A549 (cell line): ENCODE measurements at regions not wholly inside any gene's neighbourhood (a gene's known extent, or its start where the extent isn't known, plus 50 kb on each side); places are given as distances from the start of the nearest gene placed in this dataset.

Experiments
- ATAC-seq, 2 experiments: fragments of 200-7000 bp in 1 of 2; fragments of >200 bp in 1 of 2; cut with Nextera tagmentation in 1 of 2; cut with Tn5 transposase in 1 of 2; 3 replicates each; pipeline versions ENCODE4 v1.8.0 to v1.9.1; 2018 to 2020; ENCODE audit warnings: mild to moderate bottlenecking in 1 of 2, moderate library complexity in 1 of 2
- CTCF ChIA-PET: fragments of 300-600 bp; sonication (Branson Sonifier 250); formaldehyde crosslinking; extraction: SDS; loops from one replicate; lab custom pipeline; 2021; ENCODE audit warnings: antibody characterized with exemption, inconsistent platforms; lab: Yijun Ruan, JAX
- POLR2A ChIA-PET: fragments of 350-600 bp; formaldehyde crosslinking; extraction: SDS; loops from one replicate; lab custom pipeline; 2021; ENCODE audit warnings: antibody characterized with exemption, inconsistent platforms; lab: Yijun Ruan, JAX
- DNase-seq, 2 experiments: peaks; one replicate each; pipeline versions ENCODE4 v3.0.0 to v3.0.0-alpha.2; 2011 to 2016; ENCODE audit warnings: low read depth in 1 of 2, low spot score in 1 of 2
- FAIRE-seq: peaks from 2 replicates; lab custom pipeline; 2011; peaks lifted over from hg19 to GRCh38; lab: Jason Lieb, UNC
- H3K27ac ChIP-seq, 2 experiments: fragments of >200 bp; sonication (Bioruptor Twin); formaldehyde crosslinking; 3 replicates each; pipeline ENCODE4 v1.5.1; 2016 to 2017
- H3K4me1 ChIP-seq: fragments of >200 bp; sonication (Bioruptor Twin); formaldehyde crosslinking; 3 replicates; pipeline ENCODE4 v1.6.1; 2016
- H3K4me2 ChIP-seq: fragments of >200 bp; sonication (Bioruptor Twin); formaldehyde crosslinking; 3 replicates; pipeline ENCODE4 v1.6.1; 2016
- H3K4me3 ChIP-seq: fragments of >200 bp; sonication (Bioruptor Twin); formaldehyde crosslinking; 3 replicates; pipeline ENCODE4 v1.5.1; 2016
- H3K9me3 ChIP-seq: fragments of >200 bp; sonication (Bioruptor Twin); formaldehyde crosslinking; 3 replicates; pipeline ENCODE4 v1.6.1; 2016
- CBX8 ChIP-seq: fragments of 200-600 bp; sonication (generic); IDR thresholded peaks from 2 replicates; pipeline ENCODE4 v1.6.1; 2016
- CHD2 ChIP-seq: fragments of 150-350 bp; IDR thresholded peaks from 2 replicates; pipeline ENCODE4 v1.6.1; 2014; ENCODE audit warnings: low read length; ENCODE audit not compliant: partially characterized antibody
- EHF ChIP-seq: fragments of 250-450 bp; sonication (Bioruptor Pico); IDR thresholded peaks from 2 replicates; pipeline ENCODE4 v1.5.0; 2020; ENCODE audit warnings: mild to moderate bottlenecking
- EHMT2 ChIP-seq: fragments of 200-600 bp; sonication (generic); IDR thresholded peaks from 2 replicates; pipeline ENCODE4 v1.6.1; 2016; ENCODE audit warnings: antibody characterized with exemption, low read depth, mild to moderate bottlenecking, moderate library complexity
- EP300 ChIP-seq, 2 experiments: fragments of >200 bp; sonication (Bioruptor Twin); formaldehyde crosslinking; IDR thresholded peaks; 2 replicates in 1 of 2; 3 replicates in 1 of 2; pipeline ENCODE4 v1.6.1; 2016 to 2017
- FOSB ChIP-seq: fragments of 250-450 bp; sonication (Bioruptor Pico); IDR thresholded peaks from 2 replicates; pipeline ENCODE4 v1.5.0; 2020; ENCODE audit warnings: mild to moderate bottlenecking, moderate library complexity
- FOXS1 ChIP-seq: fragments of 250-450 bp; sonication (Bioruptor Pico); IDR thresholded peaks from 2 replicates; pipeline ENCODE4 v1.5.0; 2020; ENCODE audit warnings: mild to moderate bottlenecking, moderate library complexity
- HOXA7 ChIP-seq: fragments of 250-450 bp; sonication (Bioruptor Pico); IDR thresholded peaks from 2 replicates; pipeline ENCODE4 v1.5.0; 2020; ENCODE audit warnings: mild to moderate bottlenecking, moderate library complexity
- MAFK ChIP-seq: fragments of 450-650 bp; IDR thresholded peaks from 2 replicates; pipeline ENCODE4 v1.6.1; 2014; ENCODE audit not compliant: partially characterized antibody
- NFE2L2 ChIP-seq: fragments of 150-350 bp; conservative IDR thresholded peaks from 2 replicates; pipeline ENCODE4 v1.6.1; 2014; ENCODE audit warnings: low read length
- NPAS2 ChIP-seq: fragments of 250-450 bp; sonication (Bioruptor Pico); IDR thresholded peaks from 2 replicates; pipeline ENCODE4 v1.8.0; 2022; ENCODE audit warnings: mild to moderate bottlenecking, moderate library complexity, borderline replicate concordance
- NR3C1 ChIP-seq: fragments of >200 bp; sonication (Bioruptor Twin); formaldehyde crosslinking; IDR thresholded peaks from 3 replicates; pipeline ENCODE4 v1.6.1; 2017
- POLR2A ChIP-seq: IDR thresholded peaks from 2 replicates; pipeline ENCODE4 v1.6.1; 2012; ENCODE audit warnings: mild to moderate bottlenecking, low read length
- REST ChIP-seq: fragments of 200-600 bp; sonication (generic); IDR thresholded peaks from 2 replicates; pipeline ENCODE4 v1.6.1; 2016; ENCODE audit warnings: antibody characterized with exemption, mild to moderate bottlenecking, moderate library complexity
- RFX5 ChIP-seq: fragments of 450-650 bp; IDR thresholded peaks from 2 replicates; pipeline ENCODE4 v1.7.1; 2014; ENCODE audit warnings: antibody characterized with exemption, mild to moderate bottlenecking, moderate library complexity
- RNF2 ChIP-seq: fragments of 200-600 bp; sonication (generic); IDR thresholded peaks from 2 replicates; pipeline ENCODE4 v1.6.1; 2016; ENCODE audit warnings: low read depth, mild to moderate bottlenecking, antibody characterized with exemption, moderate library complexity, borderline replicate concordance
- TP53 ChIP-seq: fragments of 250-450 bp; sonication (Bioruptor Pico); IDR thresholded peaks from 2 replicates; pipeline ENCODE4 v1.5.0; 2021; ENCODE audit warnings: mild to moderate bottlenecking, moderate library complexity
- USF2 ChIP-seq: fragments of 450-650 bp; IDR thresholded peaks from 2 replicates; pipeline ENCODE4 v1.6.1; 2014; ENCODE audit warnings: antibody characterized with exemption
- ZSCAN20 ChIP-seq: fragments of 250-450 bp; sonication (Bioruptor Pico); IDR thresholded peaks from 2 replicates; pipeline ENCODE4 v1.8.0; 2022; ENCODE audit warnings: mild to moderate bottlenecking, moderate library complexity
- WGBS: methylation state at CpG from one replicate; pipeline ENCODE4 v1.1.6; 2017; ENCODE audit errors: missing lambda C conversion rate; 5-methylcytosine and 5-hydroxymethylcytosine counted together
- TF ChIP-seq, protein P1 (sequence below): fragments of 150-350 bp; IDR thresholded peaks from 2 replicates; pipeline ENCODE4 v1.6.1; 2014; ENCODE audit warnings: low read depth, mild to moderate bottlenecking, low read length
- TF ChIP-seq, protein P2 (sequence below): IDR thresholded peaks from 2 replicates; pipeline ENCODE4 v1.6.1; 2012
- TF ChIP-seq, protein P3 (sequence below): fragments of >200 bp; sonication (Bioruptor Twin); formaldehyde crosslinking; IDR thresholded peaks from 3 replicates; pipeline ENCODE4 v1.6.1; 2016
- TF ChIP-seq, protein P4 (sequence below): fragments of >200 bp; sonication (Bioruptor Twin); formaldehyde crosslinking; IDR thresholded peaks from 3 replicates; pipeline ENCODE4 v1.5.1; 2016

- no peak for TF ChIP-seq RNF2
These were observed 224.6 kb upstream of the PLET1 start (continued) for GRCh38 chr11:112485280-112485679.

DNA sequence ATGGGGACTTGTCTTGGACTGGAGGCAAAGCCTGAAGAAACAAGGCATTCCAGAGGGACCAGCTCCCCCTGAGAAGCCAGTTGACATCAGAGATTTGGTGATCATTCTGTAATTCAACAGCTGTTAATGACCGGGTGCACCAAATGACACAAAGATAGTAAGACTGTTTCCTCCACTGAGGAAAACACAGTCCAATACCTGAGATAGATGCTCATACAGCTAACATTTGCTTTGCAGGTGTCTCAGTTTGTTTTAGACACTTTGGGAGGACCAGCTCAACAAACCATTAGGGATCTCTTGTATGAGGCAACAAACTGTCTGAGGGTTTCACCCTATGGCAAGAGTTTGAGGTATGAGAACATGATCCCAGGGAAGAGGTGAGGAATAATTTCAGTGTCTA is 237.2 kb upstream of the PLET1 start:
- CTCF ChIA-PET, result no interaction called here
- FAIRE-seq (no peak), DNase-seq (no peak)
- no peak overlapping the region for H3K27ac ChIP-seq
- no peaks in the 10 kb centered on the region for H3K9me3 ChIP-seq
- no peak for TF ChIP-seq RFX5
- TF ChIP-seq, protein P1, sequence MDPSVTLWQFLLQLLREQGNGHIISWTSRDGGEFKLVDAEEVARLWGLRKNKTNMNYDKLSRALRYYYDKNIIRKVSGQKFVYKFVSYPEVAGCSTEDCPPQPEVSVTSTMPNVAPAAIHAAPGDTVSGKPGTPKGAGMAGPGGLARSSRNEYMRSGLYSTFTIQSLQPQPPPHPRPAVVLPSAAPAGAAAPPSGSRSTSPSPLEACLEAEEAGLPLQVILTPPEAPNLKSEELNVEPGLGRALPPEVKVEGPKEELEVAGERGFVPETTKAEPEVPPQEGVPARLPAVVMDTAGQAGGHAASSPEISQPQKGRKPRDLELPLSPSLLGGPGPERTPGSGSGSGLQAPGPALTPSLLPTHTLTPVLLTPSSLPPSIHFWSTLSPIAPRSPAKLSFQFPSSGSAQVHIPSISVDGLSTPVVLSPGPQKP, result no peak
- TF ChIP-seq CHD2, result no peak
- TF ChIP-seq EHF (CRISPR knock-in tag), result no peak
- TF ChIP-seq HOXA7, result no peak
- TF ChIP-seq, protein P2, sequence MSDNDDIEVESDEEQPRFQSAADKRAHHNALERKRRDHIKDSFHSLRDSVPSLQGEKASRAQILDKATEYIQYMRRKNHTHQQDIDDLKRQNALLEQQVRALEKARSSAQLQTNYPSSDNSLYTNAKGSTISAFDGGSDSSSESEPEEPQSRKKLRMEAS, result no peak
- TF ChIP-seq CBX8, result no peak
- no peak for TF ChIP-seq USF2
- no peak for TF ChIP-seq FOXS1 (CRISPR knock-in tag)
- no peak for TF ChIP-seq EHMT2
- TF ChIP-seq, all 56 proteins: peak for 0
- Histone ChIP-seq H3K4me2 (no peak overlapping the region), H3K4me1 (no peaks in the 10 kb centered on the region), H3K4me3 (no peak overlapping the region)
- no peak for ATAC-seq
- 40% methylated on average over 1 of the region's 1 CpG for WGBS
- POLR2A ChIA-PET, result no interaction called here

DNA sequence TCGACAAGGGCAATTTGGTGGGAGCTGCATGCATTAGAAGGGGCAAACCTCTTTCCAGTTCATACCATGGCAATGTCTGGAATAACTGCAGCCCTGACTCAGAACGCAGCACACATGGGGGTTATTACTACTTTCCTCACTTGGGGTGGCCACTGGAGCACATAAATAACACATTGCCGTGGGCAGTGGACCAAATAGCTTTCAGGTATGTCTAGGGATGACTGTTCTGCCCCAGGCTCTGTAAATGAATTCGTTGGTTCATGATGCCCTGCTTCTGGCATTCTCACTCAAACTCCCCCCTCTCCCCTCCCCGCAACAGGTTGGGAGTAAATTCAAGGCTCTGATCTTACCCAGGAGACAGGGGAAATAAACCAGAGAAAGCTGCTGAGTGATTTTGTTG is 238.0 kb upstream of the PLET1 start:
- FAIRE-seq (no peak), DNase-seq (no peak), ATAC-seq (no peak)
- no peak overlapping the region for H3K4me2 ChIP-seq
- no peaks in the 10 kb centered on the region for H3K4me1 ChIP-seq
- POLR2A ChIA-PET, result no interaction called here
- whole genome bisulfite sequencing, result 4% methylated on average over 4 of the region's 5 CpGs
- CTCF ChIA-PET, result interaction anchor here (0.7 to 1.0 kb wide), 2 partner anchors 11 to 12 kb away, joined by 3 read pairs; no protein-coding TSS in a partner anchor
- no peak overlapping the region for H3K4me3 ChIP-seq
- H3K27ac ChIP-seq, result no peak overlapping the region
- H3K9me3 ChIP-seq, result no peaks in the 10 kb centered on the region
- TF ChIP-seq NPAS2 (CRISPR knock-in tag) (no peak), NFE2L2 (no peak), EP300 (IDR thresholded peaks at IDR 0.05) (no peak), TP53 (no peak), FOXS1 (CRISPR knock-in tag) (no peak), ZSCAN20 (no peak), POLR2A (no peak), EHMT2 (no peak), HOXA7 (no peak)
- TF ChIP-seq, protein P3, sequence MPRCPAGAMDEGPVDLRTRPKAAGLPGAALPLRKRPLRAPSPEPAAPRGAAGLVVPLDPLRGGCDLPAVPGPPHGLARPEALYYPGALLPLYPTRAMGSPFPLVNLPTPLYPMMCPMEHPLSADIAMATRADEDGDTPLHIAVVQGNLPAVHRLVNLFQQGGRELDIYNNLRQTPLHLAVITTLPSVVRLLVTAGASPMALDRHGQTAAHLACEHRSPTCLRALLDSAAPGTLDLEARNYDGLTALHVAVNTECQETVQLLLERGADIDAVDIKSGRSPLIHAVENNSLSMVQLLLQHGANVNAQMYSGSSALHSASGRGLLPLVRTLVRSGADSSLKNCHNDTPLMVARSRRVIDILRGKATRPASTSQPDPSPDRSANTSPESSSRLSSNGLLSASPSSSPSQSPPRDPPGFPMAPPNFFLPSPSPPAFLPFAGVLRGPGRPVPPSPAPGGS, result no peak
- TF ChIP-seq, protein P2, result no peak

DNA sequence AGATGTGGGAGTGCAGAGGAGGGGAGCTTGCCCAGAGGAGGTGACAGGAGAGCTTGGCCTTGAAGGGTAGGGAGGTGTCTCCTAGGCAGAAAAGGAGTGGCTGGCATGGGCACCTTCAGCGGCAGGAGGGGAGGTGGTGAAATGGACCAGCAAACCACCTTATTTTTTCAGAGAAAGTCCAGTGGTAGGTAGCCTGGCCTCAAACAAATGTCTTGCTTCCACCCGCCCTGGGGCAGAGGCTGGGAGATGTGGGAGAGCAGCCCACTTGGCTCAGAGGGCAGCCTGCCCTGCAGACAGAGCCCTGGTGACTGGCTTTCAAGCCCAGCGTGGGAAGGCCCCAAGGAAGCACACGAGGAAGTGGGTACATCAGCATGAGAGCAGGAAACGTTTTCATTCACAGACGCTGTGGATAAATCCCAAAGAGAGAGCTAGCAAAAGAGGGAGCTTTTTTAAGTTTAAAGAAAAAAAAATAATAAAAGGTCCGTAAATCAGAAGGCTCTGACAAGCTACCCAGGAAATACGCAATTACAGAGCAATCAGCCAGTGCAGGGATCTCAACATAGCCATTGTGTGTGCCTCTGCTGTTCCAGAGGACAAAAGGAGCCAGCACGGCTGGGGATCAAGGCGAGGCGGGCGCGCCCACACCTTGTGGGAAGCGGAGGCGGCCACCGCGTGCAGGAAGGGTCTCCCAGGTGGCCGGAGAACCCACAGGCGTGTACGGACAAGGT is 238.7 kb upstream of the PLET1 start:
- H3K27ac ChIP-seq, result no peak overlapping the region
- H3K4me3 ChIP-seq, result no peak overlapping the region
- 47% methylated on average over 19 of the region's 20 CpGs for WGBS
- ChIA-PET POLR2A (no interaction called here), CTCF (interaction anchor here (0.7 to 1.0 kb wide), 2 partner anchors 10 to 11 kb away, joined by 3 read pairs; no protein-coding TSS in a partner anchor)
- no peaks in the 10 kb centered on the region for H3K4me1 ChIP-seq
- no peak overlapping the region for H3K4me2 ChIP-seq
- no peaks in the 10 kb centered on the region for H3K9me3 ChIP-seq
- DNase-seq (no peak), FAIRE-seq (no peak), ATAC-seq (no peak)
- TF ChIP-seq REST (no peak), NR3C1 (no peak), TP53 (no peak), FOSB (CRISPR knock-in tag) (no peak), MAFK (no peak), POLR2A (no peak)
- TF ChIP-seq, protein P4, sequence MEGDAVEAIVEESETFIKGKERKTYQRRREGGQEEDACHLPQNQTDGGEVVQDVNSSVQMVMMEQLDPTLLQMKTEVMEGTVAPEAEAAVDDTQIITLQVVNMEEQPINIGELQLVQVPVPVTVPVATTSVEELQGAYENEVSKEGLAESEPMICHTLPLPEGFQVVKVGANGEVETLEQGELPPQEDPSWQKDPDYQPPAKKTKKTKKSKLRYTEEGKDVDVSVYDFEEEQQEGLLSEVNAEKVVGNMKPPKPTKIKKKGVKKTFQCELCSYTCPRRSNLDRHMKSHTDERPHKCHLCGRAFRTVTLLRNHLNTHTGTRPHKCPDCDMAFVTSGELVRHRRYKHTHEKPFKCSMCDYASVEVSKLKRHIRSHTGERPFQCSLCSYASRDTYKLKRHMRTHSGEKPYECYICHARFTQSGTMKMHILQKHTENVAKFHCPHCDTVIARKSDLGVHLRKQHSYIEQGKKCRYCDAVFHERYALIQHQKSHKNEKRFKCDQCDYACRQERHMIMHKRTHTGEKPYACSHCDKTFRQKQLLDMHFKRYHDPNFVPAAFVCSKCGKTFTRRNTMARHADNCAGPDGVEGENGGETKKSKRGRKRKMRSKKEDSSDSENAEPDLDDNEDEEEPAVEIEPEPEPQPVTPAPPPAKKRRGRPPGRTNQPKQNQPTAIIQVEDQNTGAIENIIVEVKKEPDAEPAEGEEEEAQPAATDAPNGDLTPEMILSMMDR, result no peak
